GM19328 (cell line): ENCODE measurements at regions not wholly inside any gene's neighbourhood (a gene's known extent, or its start where the extent isn't known, plus 50 kb on each side); places are given as distances from the start of the nearest gene placed in this dataset.

Source experiments
- ATAC-seq: cut with Tn5 transposase; IDR thresholded peaks from one replicate; pipeline ENCODE4 v1.9.1; 2021; ENCODE audit warnings: mild to moderate bottlenecking, moderate library complexity; ENCODE audit not compliant: unreplicated experiment

GRCh38 chr7:15938115-15938514 is 251.6 kb upstream of the MEOX2 start:
- ATAC-seq = no peak

GRCh38 chr7:15937571-15937970 is 251.1 kb upstream of the MEOX2 start:
- no peak for ATAC-seq

GRCh38 chr7:15936991-15937390 is 250.5 kb upstream of the MEOX2 start:
- no peak for ATAC-seq

- ATAC-seq = no peak
Observed at GRCh38 chr7:15932318-15932717, 245.8 kb upstream of the MEOX2 start.

- no peak for ATAC-seq
Observed at GRCh38 chr7:15929411-15929810, 242.9 kb upstream of the MEOX2 start.

GRCh38 chr7:15925608-15926007 is 239.1 kb upstream of the MEOX2 start:
- ATAC-seq = no peak

DNA sequence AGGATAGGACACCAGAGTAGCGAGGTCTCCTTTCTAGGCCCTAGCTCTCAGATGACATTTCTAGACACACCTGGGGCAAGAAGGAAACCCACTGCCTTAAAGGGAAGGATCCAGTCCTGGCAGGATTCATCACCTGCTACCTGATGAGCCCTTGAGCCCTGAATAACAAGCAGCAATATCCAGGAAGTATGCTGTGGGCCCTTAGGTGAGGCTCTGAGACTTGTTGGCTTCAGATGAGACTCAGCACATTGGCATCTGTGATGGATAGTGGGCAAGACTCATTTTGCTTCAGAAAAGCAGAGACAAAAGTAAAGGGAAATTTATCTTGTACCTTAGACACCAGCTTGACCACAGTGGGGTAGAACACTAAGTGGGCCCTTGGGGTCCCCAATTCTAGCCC is 238.4 kb upstream of the MEOX2 start:
- no peak for ATAC-seq

DNA sequence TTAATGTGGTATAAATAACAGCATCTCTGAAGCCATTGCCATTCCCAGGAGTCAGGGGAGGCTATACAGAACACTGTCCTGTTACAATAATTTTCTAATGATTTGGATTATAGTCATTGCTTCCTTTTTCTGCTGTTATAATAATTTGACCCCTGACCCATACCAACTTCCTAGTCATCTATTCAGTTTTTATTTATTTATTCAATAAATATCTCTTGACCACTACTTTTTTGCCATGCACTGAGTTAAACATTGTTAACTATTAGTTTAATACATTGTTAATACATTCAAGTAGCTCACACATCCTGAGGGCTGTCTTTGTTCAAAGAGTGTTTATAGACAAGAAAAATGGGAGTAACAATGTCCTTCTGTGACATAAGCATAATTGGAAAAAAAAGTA is 235.5 kb upstream of the MEOX2 start:
- ATAC-seq = no peak

- no peak for ATAC-seq
Observed at GRCh38 chr7:15921576-15921975, 235.1 kb upstream of the MEOX2 start.

DNA sequence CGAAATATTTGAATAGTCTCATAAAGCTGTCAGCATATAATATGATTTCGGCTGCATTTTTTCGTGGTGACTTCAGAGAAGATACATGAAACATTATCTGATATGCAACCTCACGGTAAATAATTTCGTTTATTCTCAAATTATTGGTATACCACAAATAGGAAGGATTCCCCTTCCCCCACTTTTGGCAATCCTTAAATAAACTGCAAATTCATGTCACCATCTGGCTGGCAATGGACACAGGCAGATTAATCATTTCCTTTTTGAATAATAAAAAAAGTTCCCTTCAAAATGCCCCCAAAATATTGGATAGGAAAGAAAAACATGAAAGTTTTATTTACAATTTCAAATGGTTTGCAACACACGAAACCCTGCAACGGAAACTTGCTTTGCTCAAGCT is 234.5 kb upstream of the MEOX2 start:
- ATAC-seq = no peak

GRCh38 chr7:15916681-15917380 is 230.3 kb upstream of the MEOX2 start:
- no peak for ATAC-seq

GRCh38 chr7:15915686-15916293 is 229.3 kb upstream of the MEOX2 start:
- ATAC-seq = no peak

GRCh38 chr7:15914611-15915010 is 228.1 kb upstream of the MEOX2 start:
- no peak for ATAC-seq

DNA sequence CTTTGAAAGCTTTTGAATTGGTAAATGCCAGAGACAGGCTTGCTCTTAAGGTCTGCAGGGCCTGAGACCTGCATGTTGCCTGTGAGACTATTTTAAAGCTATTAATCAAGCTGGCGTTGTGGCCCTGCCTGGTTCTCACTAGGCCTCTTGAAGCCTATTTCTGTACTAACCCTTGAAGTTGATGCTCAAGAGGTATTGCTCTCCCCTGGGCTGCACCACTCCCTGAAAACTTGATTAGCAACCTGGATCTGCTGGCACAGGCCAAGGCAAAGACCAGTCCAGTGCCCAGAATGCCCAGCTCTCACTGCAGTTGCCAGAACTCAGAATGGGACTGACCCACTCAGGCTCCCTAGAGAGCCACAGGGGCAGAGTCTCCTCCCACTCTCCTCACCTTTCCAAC is 220.0 kb upstream of the MEOX2 start:
- no peak for ATAC-seq

DNA sequence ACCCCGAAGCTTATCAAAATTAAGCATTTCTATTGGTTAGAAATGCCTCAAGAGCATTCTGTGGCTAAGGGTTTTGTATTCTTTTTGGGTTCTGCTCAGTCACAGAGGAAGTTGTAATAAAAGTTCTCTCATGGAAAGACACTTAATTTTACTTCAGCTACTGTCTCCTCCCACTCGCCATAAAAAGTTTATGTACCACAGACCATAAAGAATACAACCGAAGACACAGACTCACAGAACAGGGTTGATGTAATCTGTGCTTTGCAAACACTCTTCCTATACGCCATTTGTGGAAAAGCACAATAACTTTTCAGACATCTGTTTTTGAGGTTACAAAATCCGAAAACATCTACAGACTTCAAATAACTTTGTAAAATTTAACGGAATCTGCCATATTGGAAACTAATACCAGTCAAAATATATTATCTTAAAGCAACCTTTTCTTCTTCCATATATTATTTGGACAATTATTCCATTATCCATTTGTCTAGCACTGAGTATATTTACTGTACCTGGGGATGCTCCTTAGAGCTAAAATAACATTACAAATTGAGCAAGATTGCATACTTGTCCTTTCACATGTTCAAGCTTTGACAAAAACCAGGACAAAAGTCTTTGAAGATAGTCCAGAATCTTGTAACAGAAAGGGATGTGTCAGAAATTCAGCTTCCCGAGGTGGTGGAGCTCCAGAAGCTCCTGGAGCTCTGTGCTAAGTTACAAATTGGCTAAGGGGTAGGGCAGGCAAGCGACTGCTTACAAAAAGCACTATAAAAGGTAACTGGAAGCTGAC is 219.0 kb upstream of the MEOX2 start:
- ATAC-seq = no peak

- ATAC-seq = no peak
Observed at GRCh38 chr7:15891151-15891881, 204.8 kb upstream of the MEOX2 start.

DNA sequence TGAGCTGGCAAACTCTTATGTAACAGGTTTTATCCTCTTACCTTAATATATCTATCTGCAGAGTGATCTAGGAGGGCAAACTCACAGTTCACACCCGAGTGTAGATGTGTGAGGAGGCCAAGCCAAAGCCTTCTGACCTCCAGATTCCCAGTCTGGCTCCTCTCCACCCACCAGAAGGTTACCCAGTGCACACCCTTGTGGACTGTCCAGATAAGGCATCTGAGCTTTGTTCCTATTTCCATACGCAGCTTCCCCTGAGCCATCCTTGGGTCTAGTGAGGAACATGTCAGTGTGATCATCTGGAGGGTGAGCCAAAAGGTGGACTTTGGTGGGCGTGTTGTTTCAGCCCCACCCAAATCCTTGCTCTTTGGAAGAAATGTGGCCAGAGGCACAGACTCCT is 203.0 kb upstream of the MEOX2 start:
- ATAC-seq = no peak

- no peak for ATAC-seq
Observed at GRCh38 chr7:15888090-15888489, 201.6 kb upstream of the MEOX2 start.

- no peak for ATAC-seq
Observed at GRCh38 chr7:15886626-15887025, 200.1 kb upstream of the MEOX2 start.

DNA sequence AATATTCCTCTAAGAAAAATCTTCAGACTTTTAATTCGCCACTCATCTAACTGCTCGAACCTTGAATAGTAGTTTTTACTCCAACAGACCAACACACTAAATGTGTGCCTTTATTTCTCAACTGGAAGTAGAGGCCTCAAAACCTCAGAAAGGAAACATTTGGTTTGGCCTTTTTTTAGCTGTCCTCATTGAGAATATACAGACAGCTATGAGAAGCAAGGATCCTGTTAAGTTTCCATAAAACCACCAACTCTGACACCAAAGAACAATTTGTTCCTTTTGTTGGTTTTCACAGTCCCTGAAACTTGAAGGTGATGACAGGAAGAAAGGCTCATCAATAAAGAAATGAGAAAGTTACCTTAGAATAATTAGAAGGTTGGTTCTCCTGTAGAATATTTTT is 199.2 kb upstream of the MEOX2 start:
- no peak for ATAC-seq

DNA sequence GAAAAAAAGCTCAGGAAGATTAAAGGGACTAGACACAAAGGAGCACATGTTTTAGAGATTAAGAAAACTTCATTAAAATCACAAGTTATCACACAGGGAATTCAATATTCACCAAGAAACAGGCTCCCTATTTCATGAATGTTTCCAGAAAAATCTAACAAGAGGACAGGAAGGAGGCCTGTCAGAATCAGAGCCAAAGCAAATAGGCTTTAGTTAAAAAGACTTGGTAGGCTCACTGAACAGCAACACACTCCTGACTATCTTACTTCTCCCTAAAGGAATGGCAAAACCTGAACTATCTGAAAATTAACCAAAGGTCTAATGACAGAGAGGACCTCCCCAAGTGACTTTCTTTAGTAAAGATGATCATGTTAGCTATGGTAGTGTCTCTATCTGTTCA is 188.3 kb upstream of the MEOX2 start:
- no peak for ATAC-seq
